HG03060 (cell line): ENCODE measurements at regions not wholly inside any gene's neighbourhood (a gene's known extent, or its start where the extent isn't known, plus 50 kb on each side); places are given as distances from the start of the nearest gene placed in this dataset.
"Not testable (repeated sequence)": the region's sequence is repeated elsewhere in the genome, so short reads cannot be mapped to it uniquely, and the experiment has no call there.

Experiments
- ATAC-seq: cut with Tn5 transposase; IDR thresholded peaks from one replicate; pipeline ENCODE4 v1.9.1; 2021; ENCODE audit warnings: low read depth, moderate number of reproducible peaks; ENCODE audit not compliant: unreplicated experiment

DNA sequence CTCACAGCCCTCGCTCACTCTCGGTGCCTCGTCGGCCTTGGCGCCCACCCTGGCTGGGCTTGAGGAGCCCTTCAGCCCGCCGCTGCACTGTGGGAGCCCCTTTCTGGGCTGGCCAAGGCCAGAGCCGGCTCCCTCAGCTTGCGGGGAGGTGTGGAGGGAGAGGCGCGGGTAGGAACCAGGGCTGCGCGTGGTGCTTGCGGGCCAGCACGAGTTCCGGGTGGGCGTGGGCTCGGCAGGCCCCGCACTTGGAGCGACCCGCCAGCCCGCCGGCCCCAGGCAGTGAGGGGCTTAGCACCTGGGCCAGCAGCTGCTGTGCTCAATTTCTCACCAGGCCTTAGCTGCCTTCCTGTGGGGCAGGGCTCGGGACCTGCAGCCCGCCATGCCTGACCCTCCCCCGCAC, 202.4 kb upstream of the PRSS16 start:
- ATAC-seq: not testable (repeated sequence)

DNA sequence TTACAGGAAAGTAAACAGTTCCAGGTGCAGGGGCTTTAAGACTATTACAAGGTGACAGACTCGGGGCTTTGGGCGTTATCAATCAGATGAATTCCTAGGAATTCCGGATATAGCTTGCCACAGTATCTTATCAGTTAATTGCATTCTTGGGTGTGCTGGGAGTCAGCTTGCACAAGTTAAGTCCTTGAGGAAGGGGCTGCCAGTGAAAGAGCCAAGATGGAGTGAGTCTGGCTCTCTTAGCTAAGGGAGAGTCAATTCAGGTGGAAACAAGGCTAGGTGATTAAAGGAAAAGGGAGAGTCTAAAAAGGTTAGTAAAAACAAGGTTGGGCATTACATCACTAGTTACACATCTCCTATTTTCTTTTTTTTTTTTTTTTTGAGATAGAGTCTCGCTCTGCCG, 199.8 kb upstream of the PRSS16 start:
- not testable (repeated sequence) for ATAC-seq

DNA sequence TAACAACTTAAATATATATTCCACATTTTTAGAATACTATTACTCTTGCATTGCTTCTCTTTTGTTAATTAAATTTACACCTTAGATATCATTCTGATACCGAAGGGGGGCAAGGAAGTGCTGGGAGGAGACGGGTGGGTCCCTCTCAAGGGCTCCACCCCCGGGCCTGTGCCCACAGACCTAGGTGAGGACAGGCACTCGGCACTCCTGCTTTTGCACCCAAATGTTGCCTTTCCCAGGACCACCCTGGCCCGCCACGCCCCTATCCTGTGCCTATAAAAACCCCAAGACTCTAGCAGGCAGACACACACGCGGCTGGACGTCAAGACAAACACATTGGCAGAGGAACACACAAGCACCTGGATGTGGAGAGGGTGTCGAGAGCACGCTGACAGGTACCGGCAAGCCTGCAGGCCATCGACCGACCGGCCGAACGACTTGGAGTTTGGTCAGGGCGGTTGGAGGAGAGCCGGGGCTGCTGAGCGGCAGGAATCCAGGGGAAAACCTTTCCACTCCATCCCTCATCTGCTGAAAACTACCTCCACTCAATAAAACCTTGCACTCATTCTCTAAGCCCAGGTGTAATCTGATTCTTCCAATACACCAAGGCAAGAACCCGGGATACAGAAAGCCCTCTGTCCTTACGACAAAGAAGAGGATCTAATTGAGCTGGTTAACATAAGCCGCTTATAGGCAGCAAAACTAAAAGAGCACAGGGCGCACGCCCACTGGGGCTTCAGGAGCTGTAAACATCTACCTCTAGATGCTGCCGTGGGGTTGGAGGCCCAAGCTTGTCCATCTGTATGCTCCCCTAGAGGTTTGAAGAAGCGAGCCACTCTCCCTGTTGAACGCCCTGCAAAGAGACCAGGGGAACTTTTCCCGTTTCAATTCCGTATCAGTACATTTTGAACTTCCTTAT, 197.4 kb upstream of the PRSS16 start:
- ATAC-seq: no peak

DNA sequence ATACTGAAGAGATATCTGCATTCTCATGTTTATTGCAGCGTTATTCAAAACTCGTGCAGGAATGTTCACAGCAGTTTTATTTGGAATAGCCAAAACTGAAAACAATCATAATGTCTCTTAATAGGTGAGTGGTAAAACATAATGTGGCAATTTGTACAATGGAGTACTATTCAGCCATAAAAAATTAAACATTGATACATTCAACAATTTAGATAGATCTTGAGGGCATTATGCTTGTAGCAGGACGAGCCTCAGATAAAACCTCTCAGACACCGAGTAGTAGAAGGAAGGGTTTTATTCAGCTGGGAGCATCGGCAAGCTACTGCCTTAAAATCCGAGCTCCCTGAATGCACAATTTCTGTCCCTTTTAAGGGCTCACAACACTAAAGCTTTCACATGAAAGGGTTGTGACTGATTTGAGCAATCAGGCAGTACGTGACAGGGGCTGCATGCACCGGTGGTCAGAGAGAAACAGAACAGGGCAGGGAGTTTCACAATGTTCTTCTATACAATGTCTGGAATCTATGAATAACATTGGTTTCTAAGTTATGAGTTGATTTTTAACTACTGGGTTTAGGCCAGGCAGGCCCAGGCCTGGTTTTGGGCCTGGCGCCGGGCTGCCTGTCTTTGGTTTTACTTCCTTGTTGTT, 195.3 kb upstream of the PRSS16 start:
- ATAC-seq: not testable (repeated sequence)

DNA sequence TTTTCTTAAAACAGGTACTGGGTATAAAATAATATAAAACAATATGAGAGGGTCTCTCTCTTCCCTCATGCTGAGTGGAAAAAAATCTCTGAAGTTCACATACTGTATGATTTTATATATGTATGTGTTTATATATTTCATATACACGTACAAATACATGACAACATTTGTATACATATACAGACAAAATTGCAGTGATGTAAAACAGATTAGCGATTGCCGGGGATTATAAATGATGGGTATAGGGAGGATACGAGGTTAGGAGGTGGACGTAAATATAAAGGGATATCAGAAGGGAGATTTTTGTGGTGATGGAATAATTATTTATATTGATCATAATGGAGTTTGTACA, 194.8 kb upstream of the PRSS16 start:
- no peak for ATAC-seq

DNA sequence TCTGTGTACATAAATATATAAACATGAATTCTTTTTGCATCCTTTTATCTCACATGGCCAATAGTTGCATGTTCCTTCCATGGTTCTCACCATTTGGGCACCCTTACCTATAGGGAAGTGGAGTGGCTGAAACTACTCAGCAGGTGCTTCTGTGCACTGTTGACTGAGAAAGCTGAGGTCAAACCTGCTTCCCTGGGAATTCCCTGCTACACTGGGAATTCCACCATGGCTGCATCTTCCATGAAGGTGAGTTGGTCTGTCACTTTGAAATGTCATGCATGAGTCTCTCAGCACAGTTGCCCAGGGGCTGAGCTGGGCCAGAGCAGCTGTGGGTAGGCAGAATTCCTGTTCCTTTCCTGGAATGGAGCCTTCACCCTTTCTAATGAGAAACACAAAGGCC, 193.8 kb upstream of the PRSS16 start:
- no peak for ATAC-seq

DNA sequence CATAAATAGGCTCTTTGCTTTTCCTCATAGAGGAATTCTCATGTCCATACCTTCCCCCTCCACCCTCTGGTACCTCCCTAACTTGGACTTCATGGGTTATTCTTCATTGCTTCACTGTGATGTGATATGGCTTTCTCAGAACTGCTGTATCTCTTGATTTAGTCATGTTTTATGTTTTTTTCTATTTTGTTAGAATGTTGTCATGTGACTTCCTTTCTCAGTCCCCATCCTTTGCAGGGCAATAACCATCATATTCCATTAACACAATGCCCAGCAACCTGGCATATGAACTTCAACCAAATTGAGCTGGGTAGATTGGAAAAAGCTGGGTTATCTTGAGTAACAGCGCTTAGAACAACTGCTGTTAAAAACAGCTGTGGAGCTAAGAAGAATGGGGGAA, 190.9 kb upstream of the PRSS16 start:
- ATAC-seq: no peak

DNA sequence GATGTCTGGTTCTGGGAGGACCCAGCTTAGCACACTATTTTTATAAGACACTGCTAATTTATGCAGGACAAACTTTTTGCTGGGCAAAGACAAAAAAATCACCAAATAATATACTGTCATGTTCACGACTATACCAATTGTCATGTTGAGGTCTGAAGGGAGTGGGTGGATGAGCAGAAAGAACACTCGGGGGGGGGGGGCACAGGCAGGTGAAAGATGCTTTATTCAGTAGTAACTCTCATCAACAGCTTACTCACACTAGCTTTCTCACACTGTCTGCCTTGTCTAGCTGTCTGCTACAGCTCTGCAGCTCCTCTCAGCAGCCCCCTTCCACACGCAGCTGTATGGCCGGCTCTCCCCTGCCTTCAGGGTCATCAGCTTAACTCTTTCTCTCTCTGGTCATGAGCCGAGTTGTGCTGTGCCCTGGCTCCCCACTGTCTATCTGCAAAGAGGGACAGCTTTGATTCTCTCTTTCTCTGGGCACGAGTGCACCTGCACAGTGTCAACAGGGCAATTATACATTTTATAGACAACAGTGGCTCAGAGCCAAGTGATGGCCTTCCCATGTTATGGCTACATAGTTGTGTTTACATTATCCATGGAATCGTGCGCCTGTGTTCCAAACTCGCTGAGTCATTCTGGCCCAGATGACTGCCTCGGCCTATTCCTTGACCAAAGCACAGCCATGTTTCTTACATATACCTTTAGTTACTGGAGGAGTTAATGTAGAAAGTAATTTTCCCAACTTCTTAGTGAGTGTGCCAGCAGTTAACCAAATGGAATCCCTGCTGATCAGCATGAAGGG, 187.7 kb upstream of the PRSS16 start:
- no peak for ATAC-seq

DNA sequence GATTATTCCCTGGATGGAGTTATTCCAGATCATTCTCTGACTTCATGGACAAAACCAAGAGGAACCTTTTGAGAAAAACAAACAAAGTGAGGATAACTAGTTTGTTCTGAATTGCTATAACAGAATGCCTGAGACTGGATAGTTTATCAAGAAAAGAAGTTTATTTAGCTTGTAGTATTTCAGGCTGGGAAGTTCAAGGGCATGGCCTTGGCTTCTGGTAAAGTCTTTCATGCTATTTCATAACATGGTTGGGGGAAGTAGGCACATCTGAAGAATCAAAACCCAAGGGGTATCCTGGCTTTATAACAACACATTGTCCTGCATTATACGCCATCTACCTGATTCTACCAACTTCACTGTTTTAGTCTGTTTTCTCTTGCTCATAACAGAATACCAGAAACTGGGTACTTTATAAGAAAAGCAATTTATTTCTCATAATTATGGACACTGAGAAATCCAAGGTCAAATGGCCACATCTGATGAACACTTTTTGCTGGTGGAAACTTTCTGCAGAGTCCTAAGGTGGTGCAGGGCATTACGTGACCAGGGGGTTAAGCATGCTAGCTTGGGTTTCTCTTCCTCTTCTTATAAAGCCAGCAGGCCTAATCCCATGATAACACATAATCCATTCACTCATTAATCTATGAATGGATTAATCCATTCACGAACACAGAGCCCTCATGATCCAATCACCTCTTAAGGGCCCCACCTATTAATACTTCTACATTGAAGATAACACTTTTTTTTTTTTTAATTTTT, 186.1 kb upstream of the PRSS16 start:
- ATAC-seq: no peak

DNA sequence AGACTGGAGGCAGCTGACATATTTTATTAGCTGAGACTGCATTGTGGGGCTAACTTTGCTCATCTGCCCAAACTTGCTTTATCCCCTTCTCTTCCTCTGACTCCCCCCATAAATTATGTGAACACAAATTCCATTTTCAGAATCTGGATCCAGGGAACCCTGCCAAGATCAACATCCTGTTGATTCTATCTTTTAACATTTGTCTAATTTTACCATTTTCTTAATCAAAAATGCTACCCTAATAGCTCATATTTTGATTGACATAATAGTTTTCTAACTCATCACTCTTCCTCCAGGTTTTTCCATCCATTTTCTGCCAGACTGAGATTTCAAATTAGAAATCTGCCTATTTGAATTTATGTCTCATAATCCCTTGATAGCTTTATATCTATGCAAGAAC, 184.7 kb upstream of the PRSS16 start:
- ATAC-seq: no peak

DNA sequence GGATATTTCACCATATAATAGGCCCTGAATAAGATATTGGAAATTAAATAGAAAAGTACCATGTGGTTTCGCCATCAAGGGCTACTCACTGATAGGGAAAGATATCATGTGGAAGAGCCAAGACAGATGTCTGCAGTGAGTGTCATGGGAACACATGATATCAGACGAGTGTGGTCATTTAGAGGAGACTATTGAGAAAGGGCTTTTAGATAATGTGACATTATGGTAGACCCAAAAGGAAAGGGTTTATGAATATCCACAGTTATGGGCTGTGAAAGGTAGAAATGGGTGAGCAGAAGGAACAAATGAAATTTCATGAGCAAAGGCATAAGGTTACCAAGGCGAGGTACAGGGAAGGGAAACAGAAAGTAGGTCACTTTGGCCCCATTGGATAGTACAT, 182.3 kb upstream of the PRSS16 start:
- no peak for ATAC-seq

DNA sequence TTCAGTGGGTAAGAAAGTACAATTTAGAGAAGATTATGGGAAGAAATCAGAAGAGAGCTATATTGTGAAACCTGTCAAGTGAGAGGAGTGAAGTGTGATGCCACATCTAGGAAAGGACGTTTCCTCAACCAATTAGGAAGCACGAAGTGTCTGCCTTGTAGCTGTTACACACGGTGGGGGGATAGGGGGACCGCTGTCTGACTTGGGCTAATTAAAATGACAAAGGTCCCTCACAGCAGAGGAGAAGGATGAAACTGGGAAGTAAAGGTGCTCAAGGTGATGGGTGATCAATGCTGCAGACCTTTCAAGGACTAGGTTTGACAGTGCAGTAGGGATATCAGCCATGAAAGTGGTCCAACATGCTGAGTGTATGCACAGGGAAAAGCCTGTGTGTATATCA, 181.1 kb upstream of the PRSS16 start:
- no peak for ATAC-seq

DNA sequence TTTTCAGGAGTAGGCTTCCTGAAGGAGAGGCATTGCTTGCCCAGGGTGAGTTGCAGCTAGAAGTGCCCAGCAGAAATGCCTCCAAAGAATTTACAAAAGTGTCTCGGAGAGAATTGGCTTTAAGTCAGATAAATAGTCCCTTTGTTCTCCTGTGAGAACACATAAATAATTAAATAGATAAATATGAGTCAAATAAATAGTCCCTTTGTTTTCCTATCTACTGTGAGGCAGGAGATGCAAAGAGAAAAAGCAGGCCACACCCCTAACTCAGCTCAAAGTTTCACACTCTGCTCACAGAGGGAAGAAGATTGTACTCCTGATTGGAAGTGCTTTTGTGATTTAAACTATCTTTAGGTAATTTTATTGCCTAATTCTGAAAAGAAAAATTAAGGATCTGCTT, 180.7 kb upstream of the PRSS16 start:
- ATAC-seq: no peak

DNA sequence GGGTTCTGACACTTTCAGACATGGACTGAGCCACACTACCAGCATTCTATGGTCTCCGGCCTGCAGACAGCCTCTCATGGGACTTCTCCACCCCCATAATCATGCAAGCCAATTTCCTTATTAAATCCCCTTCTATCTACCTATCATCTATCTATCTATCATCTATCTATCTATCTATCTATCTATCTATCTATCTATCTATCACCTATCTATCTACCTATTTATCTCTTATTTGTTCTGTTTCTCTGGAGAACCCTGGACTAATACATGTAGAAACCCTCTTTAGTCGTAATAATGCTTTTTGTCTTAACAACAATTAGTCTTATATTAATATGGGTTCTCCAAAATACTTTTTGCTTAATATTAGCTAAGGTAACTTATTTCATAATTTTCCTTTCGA, 174.1 kb upstream of the PRSS16 start:
- no peak for ATAC-seq

DNA sequence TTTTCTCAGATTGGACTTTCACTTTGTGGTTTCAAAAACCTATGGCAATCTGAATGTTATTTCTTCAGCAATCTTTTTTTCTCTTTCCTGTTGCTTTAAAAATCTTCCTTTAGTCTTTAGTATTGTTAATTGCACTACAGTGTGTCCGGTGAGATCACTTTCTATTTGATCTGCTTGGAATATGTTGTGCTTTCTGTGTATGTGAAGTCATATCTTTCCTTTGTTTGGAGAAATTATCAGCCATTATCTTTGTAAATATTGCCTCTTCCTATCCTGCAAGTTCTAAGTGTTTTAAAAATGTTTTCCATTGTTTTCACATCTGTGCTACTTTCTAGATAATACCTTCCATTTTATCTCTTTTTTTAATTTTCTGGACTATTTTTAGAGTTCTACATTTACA, 171.4 kb upstream of the PRSS16 start:
- ATAC-seq: no peak

DNA sequence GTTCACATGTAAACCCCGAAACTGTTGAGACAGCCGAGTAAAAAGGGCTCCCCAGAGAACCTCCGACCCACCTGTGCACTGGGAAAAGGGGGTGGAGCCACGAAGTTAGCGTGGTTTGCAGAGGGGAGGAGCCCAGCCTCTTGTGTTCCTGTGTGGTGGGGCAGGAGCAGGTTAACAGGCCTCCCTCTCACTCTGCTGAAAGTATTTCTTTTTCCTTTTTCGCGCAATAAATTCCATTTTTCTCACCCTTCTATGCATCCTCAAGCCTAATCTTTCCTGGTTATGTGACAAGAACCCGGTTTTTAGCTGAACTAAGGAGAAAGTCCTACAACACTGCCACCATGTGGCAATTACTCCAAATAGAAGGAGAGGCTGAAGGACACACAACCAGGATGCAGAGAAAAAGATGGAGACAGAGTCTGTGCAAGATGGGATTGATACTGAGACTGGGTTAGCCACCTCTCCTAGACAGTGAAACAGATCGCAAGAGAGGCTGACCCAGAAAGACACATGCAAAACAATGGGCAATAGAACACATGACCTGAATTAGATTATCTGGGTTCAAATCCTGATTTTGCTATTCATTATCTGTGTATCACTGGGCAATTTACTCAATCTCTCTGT, 168.7 kb upstream of the PRSS16 start:
- no peak for ATAC-seq

DNA sequence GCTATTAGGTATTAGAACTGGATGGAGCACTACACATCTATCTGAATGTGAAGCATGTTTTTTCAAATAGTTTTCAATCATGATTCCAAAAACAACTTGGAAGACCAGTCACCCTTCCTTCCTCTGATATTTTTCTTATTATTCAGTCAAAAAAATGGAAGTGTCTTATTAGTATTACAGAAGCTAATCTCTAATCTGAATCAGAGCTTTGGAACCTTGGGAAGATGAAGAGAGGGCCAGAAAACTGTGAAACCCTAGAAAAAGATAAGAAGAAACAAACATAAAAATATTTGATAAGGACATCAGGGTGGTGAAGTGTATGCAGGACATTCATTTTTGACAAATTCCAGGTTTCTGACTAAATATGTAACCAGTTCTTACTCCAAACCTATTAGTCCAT, 166.3 kb upstream of the PRSS16 start:
- no peak for ATAC-seq

DNA sequence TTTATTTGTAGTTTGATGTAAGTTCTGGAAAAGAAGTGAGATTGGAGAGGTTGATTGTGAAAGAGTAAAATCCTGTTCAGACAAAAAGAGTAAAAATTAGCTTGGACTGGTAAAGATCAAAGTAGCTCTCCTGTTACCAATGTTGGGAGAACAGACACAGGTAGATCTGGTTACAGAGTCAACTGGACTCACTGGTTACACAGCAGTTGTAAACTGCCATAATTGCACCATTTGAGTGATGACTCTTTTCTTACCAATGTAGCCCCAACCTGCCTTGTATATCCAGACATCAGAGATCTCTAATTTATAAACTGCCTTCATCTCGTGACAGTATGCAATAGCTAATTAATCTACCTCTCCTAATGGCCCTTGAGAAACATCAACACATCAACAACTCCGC, 165.6 kb upstream of the PRSS16 start:
- no peak for ATAC-seq

DNA sequence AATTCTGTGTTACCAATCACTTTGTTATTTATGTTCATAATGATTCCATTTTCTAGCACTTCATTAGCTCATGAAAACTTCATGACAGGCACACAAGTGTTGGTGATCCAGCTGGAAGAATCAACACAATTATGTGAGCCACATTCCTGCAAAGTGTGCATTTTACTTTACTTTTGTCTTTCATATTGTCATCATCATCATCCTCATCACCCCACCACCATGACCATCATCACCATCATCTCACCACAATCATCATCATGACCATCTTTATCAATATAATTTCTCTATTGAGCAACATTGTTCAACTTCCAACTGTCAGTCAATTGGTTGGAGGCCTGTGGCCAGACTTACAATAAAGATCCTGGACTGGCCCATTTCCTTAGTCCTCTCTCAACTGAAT, 159.4 kb upstream of the PRSS16 start:
- no peak for ATAC-seq

DNA sequence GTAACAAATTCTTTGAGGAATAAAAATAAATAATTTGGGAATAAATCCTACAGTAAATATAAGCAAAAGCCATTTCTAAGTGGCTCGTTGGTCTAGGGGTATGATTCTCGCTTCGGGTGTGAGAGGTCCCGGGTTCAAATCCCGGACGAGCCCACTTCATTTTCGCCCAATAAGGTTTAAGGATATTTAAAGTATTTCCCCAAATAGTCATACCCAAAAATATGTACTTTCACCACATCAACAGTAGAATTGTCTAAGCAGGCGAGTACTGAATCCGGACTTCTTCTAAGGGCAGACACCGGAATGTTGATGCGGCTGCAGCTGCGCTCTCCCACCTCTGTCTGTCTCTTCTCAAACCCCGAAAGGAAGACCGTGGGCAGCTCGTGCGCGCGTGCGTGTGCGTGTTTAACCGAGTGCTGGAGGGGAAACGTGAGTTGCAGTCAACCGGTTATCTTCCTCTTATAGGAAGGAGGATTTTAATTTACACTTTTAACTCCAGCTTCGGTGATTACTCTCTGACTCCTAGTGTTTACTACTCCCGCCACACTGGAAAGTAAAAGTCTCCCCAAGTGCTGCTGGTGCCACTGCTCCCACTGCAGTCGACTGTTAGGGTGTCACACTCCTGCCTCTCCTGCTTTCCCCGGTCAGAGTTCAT, 155.7 kb upstream of the PRSS16 start:
- ATAC-seq: no peak
